K562 (cell line): ENCODE measurements at regions not wholly inside any gene's neighbourhood (a gene's known extent, or its start where the extent isn't known, plus 50 kb on each side); places are given as distances from the start of the nearest gene placed in this dataset.
A peak's percentile ranks its signal among the peaks of the same experiment; 100 is the strongest.

ENCODE experiments used
- CEBPG ChIP-seq, 3 experiments: fragments of 200-800 bp in 1 of 3; sonication (Bioruptor generic) in 1 of 3; sonication (generic) in 1 of 3; formaldehyde crosslinking in 1 of 3; IDR thresholded peaks in 2 of 3; conservative IDR thresholded peaks in 1 of 3; 2 replicates each; pipeline versions ENCODE4 v1.6.1 to v1.8.0; 2016 to 2022; ENCODE audit warnings: missing compliant biosample characterization in 2 of 3, missing genetic modification characterization in 2 of 3, mild to moderate bottlenecking in 1 of 3, missing genetic modification reagents in 1 of 3
- EZH2 ChIP-seq: IDR thresholded peaks from 2 replicates; pipeline ENCODE4 v1.6.1; 2012; ENCODE audit warnings: low read depth, mild to moderate bottlenecking, inconsistent platforms, low read length, borderline replicate concordance
- NR2C2 ChIP-seq, 2 experiments: fragments of 200-800 bp in 1 of 2; sonication (Bioruptor generic) in 1 of 2; sonication (generic) in 1 of 2; formaldehyde crosslinking in 1 of 2; IDR thresholded peaks; 2 replicates each; pipeline versions ENCODE4 v1.6.1 to v1.8.0; 2016 to 2022; ENCODE audit warnings: mild to moderate bottlenecking in 1 of 2, missing compliant biosample characterization in 1 of 2, missing genetic modification characterization in 1 of 2, missing genetic modification reagents in 1 of 2
- POLR2A ChIP-seq: fragments of 450-650 bp; conservative IDR thresholded peaks from 2 replicates; pipeline ENCODE4 v1.6.1; 2016
- TEAD4 ChIP-seq, 2 experiments: sonication (generic) in 1 of 2; formaldehyde crosslinking in 1 of 2; IDR thresholded peaks; 2 replicates each; pipeline versions ENCODE4 v1.6.1 to v1.8.0; 2012 to 2022; ENCODE audit warnings: borderline replicate concordance in 1 of 2, inconsistent platforms in 1 of 2, low read length in 1 of 2, mild to moderate bottlenecking in 1 of 2, missing genetic modification reagents in 1 of 2
- ZNF143 ChIP-seq: sonication (generic); formaldehyde crosslinking; IDR thresholded peaks from 2 replicates; pipeline ENCODE4 v1.9.0; 2022; ENCODE audit warnings: mild to moderate bottlenecking, missing genetic modification reagents
- ZNF3 ChIP-seq: fragments of 250-450 bp; sonication (Bioruptor Pico); IDR thresholded peaks from 2 replicates; pipeline ENCODE4 v1.5.0; 2021; ENCODE audit warnings: mild to moderate bottlenecking, moderate library complexity
- TF ChIP-seq, protein P1 (sequence below), 2 experiments: IDR thresholded peaks; 2 replicates each; pipeline ENCODE4 v1.6.1; 2011; ENCODE audit warnings: borderline replicate concordance in 1 of 2, control low read depth in 1 of 2, low read depth in 1 of 2, low read length in 1 of 2, mild to moderate bottlenecking in 1 of 2, mixed read lengths in 1 of 2, moderate library complexity in 1 of 2; ENCODE audit not compliant: insufficient read depth in 1 of 2, insufficient read length in 1 of 2, poor library complexity in 1 of 2, severe bottlenecking in 1 of 2; ENCODE audit errors: extremely low read depth in 1 of 2
- TF ChIP-seq, protein P2 (sequence below), 3 experiments: IDR thresholded peaks in 2 of 3; conservative IDR thresholded peaks in 1 of 3; 2 replicates each; pipeline ENCODE4 v1.5.1; 2011 to 2012; ENCODE audit warnings: low read length in 3 of 3, mild to moderate bottlenecking in 3 of 3, control low read depth in 2 of 3, improper control_type of control experiment in 1 of 3, inconsistent platforms in 1 of 3, low read depth in 1 of 3, mixed read lengths in 1 of 3, moderate library complexity in 1 of 3; ENCODE audit not compliant: insufficient read depth in 2 of 3
- TF ChIP-seq, protein P3 (sequence below): sonication (generic); formaldehyde crosslinking; IDR thresholded peaks from 2 replicates; pipeline ENCODE4 v1.8.1; 2023; ENCODE audit warnings: mild to moderate bottlenecking, missing genetic modification reagents
- TF ChIP-seq, protein P4 (sequence below): conservative IDR thresholded peaks from 2 replicates; pipeline ENCODE4 v1.6.1; 2011; ENCODE audit warnings: low read depth, mild to moderate bottlenecking, low read length; ENCODE audit not compliant: control insufficient read depth

DNA sequence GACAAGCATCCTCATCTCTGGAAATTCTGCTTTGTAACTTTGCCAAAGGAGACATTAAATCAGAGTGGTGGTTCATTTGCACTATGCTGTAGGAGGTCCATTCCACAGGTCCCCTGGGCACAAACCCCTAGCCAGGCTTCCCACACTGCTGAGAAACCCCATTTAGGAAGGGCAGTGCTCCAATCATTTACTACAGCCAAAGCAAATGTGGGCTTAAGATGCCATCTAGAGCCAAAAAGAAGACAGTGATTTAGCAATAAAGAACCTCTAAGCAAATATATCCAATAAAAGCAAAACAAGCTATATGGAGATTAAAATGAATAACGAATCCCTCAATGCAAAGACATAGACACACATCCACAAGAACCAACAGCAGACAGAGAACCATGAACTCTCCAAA, 129.0 kb upstream of the ALDH1B1 start:
- TF ChIP-seq, protein P1, sequence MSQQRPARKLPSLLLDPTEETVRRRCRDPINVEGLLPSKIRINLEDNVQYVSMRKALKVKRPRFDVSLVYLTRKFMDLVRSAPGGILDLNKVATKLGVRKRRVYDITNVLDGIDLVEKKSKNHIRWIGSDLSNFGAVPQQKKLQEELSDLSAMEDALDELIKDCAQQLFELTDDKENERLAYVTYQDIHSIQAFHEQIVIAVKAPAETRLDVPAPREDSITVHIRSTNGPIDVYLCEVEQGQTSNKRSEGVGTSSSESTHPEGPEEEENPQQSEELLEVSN (IDR thresholded peaks at IDR 0.05; ENCODE audit: borderline replicate concordance in 1 of 2, extremely low read depth in 1 of 2, insufficient read depth in 1 of 2, insufficient read length in 1 of 2, low read depth in 1 of 2, low read length in 1 of 2, poor library complexity in 1 of 2, severe bottlenecking in 1 of 2): no peak
- no peak for TF ChIP-seq EZH2
- no peak for TF ChIP-seq TEAD4 (IDR thresholded peaks at IDR 0.05; ENCODE audit: low read length)
- no peak for TF ChIP-seq TEAD4 (CRISPR knock-in tag; IDR thresholded peaks at IDR 0.05; ENCODE audit: borderline replicate concordance)
- TF ChIP-seq, protein P2, sequence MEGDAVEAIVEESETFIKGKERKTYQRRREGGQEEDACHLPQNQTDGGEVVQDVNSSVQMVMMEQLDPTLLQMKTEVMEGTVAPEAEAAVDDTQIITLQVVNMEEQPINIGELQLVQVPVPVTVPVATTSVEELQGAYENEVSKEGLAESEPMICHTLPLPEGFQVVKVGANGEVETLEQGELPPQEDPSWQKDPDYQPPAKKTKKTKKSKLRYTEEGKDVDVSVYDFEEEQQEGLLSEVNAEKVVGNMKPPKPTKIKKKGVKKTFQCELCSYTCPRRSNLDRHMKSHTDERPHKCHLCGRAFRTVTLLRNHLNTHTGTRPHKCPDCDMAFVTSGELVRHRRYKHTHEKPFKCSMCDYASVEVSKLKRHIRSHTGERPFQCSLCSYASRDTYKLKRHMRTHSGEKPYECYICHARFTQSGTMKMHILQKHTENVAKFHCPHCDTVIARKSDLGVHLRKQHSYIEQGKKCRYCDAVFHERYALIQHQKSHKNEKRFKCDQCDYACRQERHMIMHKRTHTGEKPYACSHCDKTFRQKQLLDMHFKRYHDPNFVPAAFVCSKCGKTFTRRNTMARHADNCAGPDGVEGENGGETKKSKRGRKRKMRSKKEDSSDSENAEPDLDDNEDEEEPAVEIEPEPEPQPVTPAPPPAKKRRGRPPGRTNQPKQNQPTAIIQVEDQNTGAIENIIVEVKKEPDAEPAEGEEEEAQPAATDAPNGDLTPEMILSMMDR (IDR thresholded peaks at IDR 0.05 in 2 of 3, conservative IDR thresholded peaks at IDR 0.05 in 1 of 3; ENCODE audit: insufficient read depth in 2 of 3, low read depth in 1 of 3, low read length in 3 of 3): peak; percentile 27 to 55 (median 35); a peak in 3 of 6 replicates
- TF ChIP-seq, protein P3, sequence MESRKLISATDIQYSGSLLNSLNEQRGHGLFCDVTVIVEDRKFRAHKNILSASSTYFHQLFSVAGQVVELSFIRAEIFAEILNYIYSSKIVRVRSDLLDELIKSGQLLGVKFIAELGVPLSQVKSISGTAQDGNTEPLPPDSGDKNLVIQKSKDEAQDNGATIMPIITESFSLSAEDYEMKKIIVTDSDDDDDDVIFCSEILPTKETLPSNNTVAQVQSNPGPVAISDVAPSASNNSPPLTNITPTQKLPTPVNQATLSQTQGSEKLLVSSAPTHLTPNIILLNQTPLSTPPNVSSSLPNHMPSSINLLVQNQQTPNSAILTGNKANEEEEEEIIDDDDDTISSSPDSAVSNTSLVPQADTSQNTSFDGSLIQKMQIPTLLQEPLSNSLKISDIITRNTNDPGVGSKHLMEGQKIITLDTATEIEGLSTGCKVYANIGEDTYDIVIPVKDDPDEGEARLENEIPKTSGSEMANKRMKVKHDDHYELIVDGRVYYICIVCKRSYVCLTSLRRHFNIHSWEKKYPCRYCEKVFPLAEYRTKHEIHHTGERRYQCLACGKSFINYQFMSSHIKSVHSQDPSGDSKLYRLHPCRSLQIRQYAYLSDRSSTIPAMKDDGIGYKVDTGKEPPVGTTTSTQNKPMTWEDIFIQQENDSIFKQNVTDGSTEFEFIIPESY: no peak
- TF ChIP-seq POLR2A: no peak
- no peak for TF ChIP-seq ZNF3 (CRISPR knock-in tag)
- TF ChIP-seq NR2C2 (CRISPR knock-in tag; IDR thresholded peaks at IDR 0.05): no peak
- no peak for TF ChIP-seq NR2C2 (tag; IDR thresholded peaks at IDR 0.05)
- TF ChIP-seq, protein P4, sequence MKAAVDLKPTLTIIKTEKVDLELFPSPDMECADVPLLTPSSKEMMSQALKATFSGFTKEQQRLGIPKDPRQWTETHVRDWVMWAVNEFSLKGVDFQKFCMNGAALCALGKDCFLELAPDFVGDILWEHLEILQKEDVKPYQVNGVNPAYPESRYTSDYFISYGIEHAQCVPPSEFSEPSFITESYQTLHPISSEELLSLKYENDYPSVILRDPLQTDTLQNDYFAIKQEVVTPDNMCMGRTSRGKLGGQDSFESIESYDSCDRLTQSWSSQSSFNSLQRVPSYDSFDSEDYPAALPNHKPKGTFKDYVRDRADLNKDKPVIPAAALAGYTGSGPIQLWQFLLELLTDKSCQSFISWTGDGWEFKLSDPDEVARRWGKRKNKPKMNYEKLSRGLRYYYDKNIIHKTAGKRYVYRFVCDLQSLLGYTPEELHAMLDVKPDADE: no peak
- TF ChIP-seq ZNF143: no peak
- no peak for TF ChIP-seq CEBPG (CRISPR knock-in tag; IDR thresholded peaks at IDR 0.05)
- no peak for TF ChIP-seq CEBPG (tag; conservative IDR thresholded peaks at IDR 0.05 in 1 of 2, IDR thresholded peaks at IDR 0.05 in 1 of 2)
